GM12865 (cell line): ENCODE measurements at regions not wholly inside any gene's neighbourhood (a gene's known extent, or its start where the extent isn't known, plus 50 kb on each side); places are given as distances from the start of the nearest gene placed in this dataset.

Experiments
- DNase-seq: peaks from one replicate; pipeline ENCODE4 v3.0.0; 2010; ENCODE audit warnings: low read depth
- H3K4me3 ChIP-seq: 2 replicates; pipeline ENCODE4 v1.5.1; 2011; ENCODE audit warnings: mild to moderate bottlenecking, low read depth, low read length, control low read depth
- TF ChIP-seq, protein P1 (sequence below): IDR thresholded peaks from 2 replicates; pipeline ENCODE4 v1.5.1; 2011; ENCODE audit warnings: low read length, control low read depth, low read depth, inconsistent platforms; ENCODE audit not compliant: insufficient read depth; ENCODE audit errors: missing control alignments

DNA sequence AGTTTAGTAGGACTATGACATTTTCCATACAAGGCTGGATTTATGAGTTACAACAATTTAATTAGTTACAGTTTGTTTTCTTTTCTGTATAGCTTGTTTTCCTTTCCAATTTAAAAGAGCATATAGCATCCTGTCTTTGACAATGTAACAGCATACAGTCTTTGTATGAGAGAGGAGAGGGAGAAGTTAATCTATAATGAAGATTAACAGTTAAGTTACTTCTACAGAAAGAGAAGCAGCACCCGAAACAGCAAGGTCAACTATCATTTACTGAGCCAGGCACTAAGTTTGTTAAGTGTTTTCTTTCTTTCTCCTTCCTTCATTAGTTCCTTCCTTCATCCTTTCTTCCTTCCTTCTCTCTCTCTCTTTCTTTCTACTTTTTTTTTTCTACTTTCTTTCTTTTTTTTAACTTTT, 52.3 kb upstream of the RAB4A start:
- DNase-seq: no peak
- no peak overlapping the region for H3K4me3 ChIP-seq
- TF ChIP-seq, protein P1, sequence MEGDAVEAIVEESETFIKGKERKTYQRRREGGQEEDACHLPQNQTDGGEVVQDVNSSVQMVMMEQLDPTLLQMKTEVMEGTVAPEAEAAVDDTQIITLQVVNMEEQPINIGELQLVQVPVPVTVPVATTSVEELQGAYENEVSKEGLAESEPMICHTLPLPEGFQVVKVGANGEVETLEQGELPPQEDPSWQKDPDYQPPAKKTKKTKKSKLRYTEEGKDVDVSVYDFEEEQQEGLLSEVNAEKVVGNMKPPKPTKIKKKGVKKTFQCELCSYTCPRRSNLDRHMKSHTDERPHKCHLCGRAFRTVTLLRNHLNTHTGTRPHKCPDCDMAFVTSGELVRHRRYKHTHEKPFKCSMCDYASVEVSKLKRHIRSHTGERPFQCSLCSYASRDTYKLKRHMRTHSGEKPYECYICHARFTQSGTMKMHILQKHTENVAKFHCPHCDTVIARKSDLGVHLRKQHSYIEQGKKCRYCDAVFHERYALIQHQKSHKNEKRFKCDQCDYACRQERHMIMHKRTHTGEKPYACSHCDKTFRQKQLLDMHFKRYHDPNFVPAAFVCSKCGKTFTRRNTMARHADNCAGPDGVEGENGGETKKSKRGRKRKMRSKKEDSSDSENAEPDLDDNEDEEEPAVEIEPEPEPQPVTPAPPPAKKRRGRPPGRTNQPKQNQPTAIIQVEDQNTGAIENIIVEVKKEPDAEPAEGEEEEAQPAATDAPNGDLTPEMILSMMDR: no peak

DNA sequence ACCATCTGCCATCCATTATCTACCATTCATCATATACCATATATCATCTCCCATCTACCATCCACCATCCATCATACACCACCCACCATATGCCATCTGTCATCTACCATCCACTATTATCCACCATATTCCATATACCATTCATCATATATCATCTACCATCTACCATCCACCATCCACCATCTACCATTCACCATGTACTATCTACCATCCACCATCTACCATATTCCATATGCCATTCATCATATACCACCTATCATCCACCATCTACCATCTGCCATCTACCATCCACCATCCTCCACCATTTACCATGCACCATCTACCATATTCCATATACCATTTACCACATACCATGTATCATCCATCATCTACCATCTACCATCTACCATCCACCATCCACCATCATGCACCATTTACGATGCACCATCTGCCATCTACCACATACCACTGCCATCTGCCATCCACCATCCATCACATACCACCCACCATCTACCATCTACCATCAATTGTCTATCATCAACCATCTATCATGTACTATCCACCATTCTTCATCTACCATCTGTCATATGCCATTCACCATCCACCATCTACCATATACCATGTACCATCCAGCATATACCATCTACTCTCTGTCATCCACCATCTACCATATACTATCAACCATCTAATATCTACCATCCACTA, 50.6 kb upstream of the RAB4A start:
- no peak overlapping the region for H3K4me3 ChIP-seq
- no peak for DNase-seq
- TF ChIP-seq, protein P1: no peak

DNA sequence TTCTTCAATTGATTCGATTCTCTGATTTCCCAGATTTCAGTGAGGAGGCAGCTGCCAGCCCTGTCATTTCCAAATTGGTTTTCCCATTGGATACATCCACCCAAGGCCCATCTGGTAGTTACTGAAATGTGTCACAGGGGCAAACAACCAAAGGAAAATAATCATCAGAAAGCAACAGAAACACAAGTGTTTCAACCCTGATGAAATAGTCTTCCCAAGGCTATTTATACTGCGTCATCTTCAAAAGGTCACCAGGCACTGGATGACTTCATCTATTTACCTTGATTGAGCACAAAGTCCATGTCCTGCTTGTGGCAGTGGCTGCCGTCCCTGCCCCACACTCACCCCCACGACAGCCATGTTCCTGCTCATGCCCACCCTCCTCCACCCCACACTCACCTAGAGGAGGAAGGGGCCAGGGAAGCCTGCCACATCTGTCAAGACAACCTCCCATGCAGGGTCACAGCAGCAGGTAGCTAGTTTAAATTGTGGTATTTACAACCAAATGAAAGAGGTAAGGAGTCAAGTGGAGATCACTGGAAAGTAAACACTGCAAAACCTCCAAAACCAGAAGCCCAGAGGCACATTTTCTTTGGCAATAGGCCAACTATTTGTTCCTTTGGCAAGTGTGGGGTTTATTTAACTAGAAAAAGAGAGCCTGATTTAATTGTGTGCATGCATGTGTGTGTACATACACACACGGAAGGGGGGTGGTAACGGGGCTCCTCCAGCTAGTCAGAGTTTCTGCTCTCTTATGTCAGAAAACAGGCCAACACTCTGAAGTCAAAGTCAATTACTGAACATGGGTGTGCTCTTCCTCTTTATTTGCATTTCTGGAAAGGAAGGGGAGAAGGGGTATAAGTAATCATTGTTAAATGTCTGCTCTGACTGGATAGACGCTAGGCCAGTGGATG, 49.5 kb upstream of the RAB4A start:
- no peak for DNase-seq
- H3K4me3 ChIP-seq: no peak overlapping the region
- TF ChIP-seq, protein P1: no peak
